Motor neuron (in vitro differentiated cells): ENCODE measurements at regions not wholly inside any gene's neighbourhood (a gene's known extent, or its start where the extent isn't known, plus 50 kb on each side); places are given as distances from the start of the nearest gene placed in this dataset.
"Not testable (repeated sequence)": the region's sequence is repeated elsewhere in the genome, so short reads cannot be mapped to it uniquely, and the experiment has no call there.

Source experiments
- ATAC-seq, 8 experiments: fragments of 200-7000 bp; cut with Tn5 transposase; replicated peaks in 6 of 8; 2 replicates each; pipeline ENCODE4 v1.8.0; 2021; ENCODE audit warnings: mild to moderate bottlenecking in 8 of 8, moderate library complexity in 8 of 8
- H3K27ac ChIP-seq, 2 donors: fragments of 250-450 bp; sonication (Bioruptor Pico); 2 replicates each; pipeline ENCODE4 v1.9.0; 2021; ENCODE audit warnings: antibody characterized with exemption in 2 of 2, mild to moderate bottlenecking in 2 of 2, moderate library complexity in 1 of 2
- H3K4me1 ChIP-seq, 2 donors: fragments of 250-450 bp; sonication (Bioruptor Pico); replicated peaks in 1 of 2; 2 replicates each; pipeline ENCODE4 v1.6.1; 2021; ENCODE audit warnings: antibody characterized with exemption in 2 of 2, mild to moderate bottlenecking in 2 of 2, moderate library complexity in 1 of 2
- H3K4me3 ChIP-seq, 5 donors: fragments of 250-450 bp; sonication (Bioruptor Pico); 2 replicates each; pipeline ENCODE4 v1.9.0; 2021; ENCODE audit warnings: antibody characterized with exemption in 5 of 5, mild to moderate bottlenecking in 5 of 5, moderate library complexity in 4 of 5
- WGBS, 10 experiments: fragments of 450-650 bp; shearing (Covaris generic); methylation state at CpG; one replicate each; pipeline ENCODE4 v1.0.0; 2022; 5-methylcytosine and 5-hydroxymethylcytosine counted together
- in situ Hi-C, 9 experiments: fragments of 400-800 bp; cut with MboI; loops; one replicate each; pipeline ENCODE4 v1.15.0; 2021; ENCODE audit warnings: low sequenced_read_pairs in 9 of 9, low pct_unique_long_range_greater_than_20kb in 2 of 9; ENCODE audit not compliant: unreplicated experiment in 9 of 9

DNA sequence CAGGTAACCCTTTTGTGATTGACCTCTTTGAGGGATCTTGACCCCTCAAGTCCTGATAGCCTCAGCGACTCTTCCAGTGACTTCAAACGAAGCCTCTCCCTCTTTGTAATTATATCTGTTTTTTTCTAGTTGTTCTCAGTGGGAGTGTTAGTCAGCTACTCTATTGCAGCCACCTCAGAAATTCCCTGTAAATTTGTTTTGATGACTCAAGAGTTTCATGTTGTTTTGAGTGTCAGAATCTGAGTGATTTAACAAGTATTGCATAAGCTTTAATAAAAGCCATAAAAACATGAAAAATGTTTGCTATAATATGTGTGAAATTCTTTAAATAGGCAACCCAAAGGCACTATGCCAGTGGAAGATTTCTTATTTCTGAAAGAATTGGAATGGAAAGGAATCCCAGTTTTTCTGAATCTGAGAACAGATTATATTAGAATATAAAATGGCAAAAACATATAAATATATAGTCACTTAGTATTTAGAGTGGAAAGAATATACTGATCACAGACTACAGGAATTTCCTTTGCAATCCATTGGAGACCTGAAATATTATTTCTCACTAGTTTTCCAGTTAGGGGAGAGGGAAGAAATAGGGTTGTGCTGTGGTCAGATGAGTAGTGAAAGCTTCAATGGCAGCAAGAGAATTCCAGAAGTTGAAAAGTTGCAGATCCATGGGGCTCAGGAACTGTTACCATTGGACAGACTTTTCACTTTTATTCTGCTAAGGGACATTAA, 94.4 kb upstream of the SEMA3C start:
- H3K4me1 ChIP-seq, result no peaks in the 10 kb centered on the region
- H3K27ac ChIP-seq, result no peak overlapping the region
- 4 to 41% (median 35%) methylated on average over 2 of the region's 2 CpGs; no CpG with 5 or more reads in 2 of the 10 experiments for WGBS, 10 experiments
- no peak overlapping the region for H3K4me3 ChIP-seq
- in situ Hi-C loops, result no loop called here
- ATAC-seq, result peak in 7 of 8 experiments; percentile 35 to 94 (median 64)

DNA sequence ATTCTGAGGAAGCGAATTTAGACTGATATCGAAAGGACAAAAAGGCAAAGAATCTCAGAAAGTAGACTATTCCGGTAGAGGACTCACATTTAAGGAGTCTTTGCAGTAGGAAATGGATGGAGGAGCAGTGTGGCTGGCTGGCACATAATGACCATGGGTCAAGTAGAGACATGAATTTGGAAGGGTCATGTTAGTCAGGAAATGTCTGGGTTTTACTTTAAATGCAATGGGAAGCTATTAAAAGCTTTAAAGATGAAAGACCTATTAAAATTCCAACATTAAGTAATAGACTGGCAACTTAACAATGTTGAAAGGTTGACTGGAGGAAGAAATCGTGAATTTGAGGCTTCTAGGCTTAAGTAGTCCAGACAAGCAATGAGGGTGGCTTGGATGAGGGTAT, 90.0 kb upstream of the SEMA3C start:
- in situ Hi-C loops, result no loop called here
- H3K27ac ChIP-seq, result no peak overlapping the region
- no peak for ATAC-seq
- H3K4me1 ChIP-seq, result peaks cover 0 to 4% of the 10 kb centered on the region in 2 donors
- no peak overlapping the region for H3K4me3 ChIP-seq
- WGBS, 10 experiments, result 75 to 100% (median 92%) methylated on average over 1 to 4 of the region's 4 CpGs

DNA sequence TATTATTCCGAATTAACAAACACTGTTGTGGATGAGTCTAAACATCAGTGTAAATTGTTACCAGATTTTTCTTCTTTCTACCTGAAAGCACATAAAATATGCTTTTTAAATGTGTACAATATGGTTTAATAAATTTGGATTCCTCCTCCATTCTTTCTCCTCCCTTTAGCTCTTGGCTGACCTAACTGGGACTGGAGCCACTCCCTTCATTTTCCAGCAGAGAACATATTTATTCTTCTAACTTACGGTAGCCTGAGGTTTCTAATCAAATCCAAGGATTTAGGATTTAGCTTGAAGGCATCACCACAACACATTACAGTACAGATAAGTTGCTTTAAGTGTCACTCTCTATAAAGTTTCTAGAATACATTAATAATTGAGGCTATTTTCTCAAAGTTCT, 88.2 kb upstream of the SEMA3C start:
- Histone ChIP-seq H3K4me1 (peaks cover 0 to 4% of the 10 kb centered on the region in 2 donors), H3K4me3 (no peak overlapping the region), H3K27ac (no peak overlapping the region)
- ATAC-seq, result peak in 2 of 8 experiments; percentile 84 to 87
- 17 to 100% (median 91%) methylated on average over 1 to 2 of the region's 2 CpGs for WGBS, 10 experiments
- in situ Hi-C loops, result no loop called here

DNA sequence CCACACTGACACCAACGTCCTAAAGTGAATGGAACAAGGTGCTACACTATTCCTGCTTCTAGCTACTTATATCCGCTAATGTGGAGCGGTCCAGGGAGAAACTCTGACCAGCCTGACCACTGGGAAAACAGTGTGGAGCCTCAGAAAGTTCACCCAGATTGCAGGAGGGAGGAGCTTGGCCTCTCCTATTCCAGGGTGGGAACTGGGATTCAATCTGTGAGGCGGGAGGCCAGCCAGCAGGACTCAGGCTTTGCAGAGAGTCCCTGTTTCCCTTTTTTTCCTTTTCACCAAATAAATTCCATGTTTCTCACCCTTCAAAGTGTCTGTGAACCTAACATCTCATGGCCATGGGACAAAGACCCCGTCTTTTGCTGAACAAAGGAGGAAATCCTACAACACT, 86.4 kb upstream of the SEMA3C start:
- H3K4me1 ChIP-seq, result peaks cover 0 to 4% of the 10 kb centered on the region in 2 donors
- no peak overlapping the region for H3K27ac ChIP-seq
- ATAC-seq, result no peak
- H3K4me3 ChIP-seq, result no peak overlapping the region
- WGBS, 10 experiments, result 60 to 100% (median 94%) methylated on average over 1 to 5 of the region's 5 CpGs; no CpG with 5 or more reads in 1 of the 10 experiments
- in situ Hi-C loops, result no loop called here

DNA sequence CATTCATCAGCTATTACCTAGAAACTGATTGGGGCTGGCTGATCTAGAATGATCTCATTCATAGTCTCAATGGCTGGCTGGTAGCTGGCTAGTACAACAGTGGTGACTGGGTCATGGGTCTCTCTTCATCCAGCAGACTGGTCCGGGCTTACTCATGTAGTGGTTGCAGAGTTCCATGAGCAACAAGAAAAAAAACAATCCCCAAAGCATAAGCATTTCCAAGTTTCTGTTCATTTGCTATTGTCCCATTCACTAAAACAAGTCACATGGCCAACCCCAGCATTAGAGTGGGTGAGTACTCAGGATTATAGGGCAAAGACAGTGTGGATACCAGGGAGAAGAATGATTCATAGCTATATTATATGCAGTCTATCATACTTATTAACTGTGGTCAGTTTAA, 85.2 kb upstream of the SEMA3C start:
- Histone ChIP-seq H3K4me3 (no peak overlapping the region), H3K27ac (no peak overlapping the region), H3K4me1 (peaks cover 0 to 4% of the 10 kb centered on the region in 2 donors)
- in situ Hi-C loops, result no loop called here
- 17 to 100% (median 69%) methylated on average over 1 of the region's 1 CpG; no CpG with 5 or more reads in 4 of the 10 experiments for WGBS, 10 experiments
- peak in 2 of 8 experiments; percentile 33 to 34 for ATAC-seq

DNA sequence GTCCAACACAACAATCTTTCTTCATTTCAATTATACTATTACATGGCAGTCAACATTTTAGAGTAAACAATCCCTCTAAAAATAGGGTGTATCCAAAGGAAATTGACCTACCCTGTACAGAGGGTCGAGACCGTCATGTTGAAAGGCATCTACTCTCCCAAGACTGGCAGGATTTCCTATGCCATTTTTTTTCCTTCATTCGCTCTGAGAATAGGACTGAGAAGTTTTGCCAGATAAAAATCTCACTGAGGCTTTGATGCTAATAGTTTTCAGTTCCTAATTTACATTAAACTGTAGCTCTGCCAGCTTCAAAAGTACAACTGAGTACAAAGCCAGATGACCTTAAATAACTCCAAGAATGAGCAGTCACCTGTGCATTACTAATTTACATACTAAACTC, 84.5 kb upstream of the SEMA3C start:
- Histone ChIP-seq H3K4me3 (no peak overlapping the region), H3K4me1 (peaks cover 0 to 4% of the 10 kb centered on the region in 2 donors), H3K27ac (no peak overlapping the region)
- in situ Hi-C loops, result no loop called here
- WGBS, 10 experiments, result 84 to 100% (median 97%) methylated on average over 1 to 3 of the region's 3 CpGs
- ATAC-seq, result no peak

DNA sequence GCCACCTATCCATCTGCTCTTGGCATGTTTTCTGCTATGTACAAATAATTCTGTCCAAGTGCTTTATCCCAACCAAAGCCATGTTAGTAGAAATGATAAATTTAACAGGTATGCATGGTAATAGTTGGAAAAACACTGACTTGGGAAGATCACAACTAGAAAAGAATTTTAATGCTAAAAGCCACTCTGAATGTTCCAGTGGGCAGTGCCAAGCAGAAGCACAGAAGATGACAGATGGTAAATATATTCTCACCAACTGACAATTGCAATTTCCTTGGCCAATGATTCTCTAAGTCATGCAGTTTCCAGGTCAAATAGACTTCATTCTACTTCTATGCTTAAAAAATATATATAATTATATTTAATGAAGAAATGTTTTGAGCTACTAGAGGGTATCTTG, 83.6 kb upstream of the SEMA3C start:
- H3K4me3 ChIP-seq, result no peak overlapping the region
- no peak for ATAC-seq
- H3K4me1 ChIP-seq, result peaks cover 0 to 4% of the 10 kb centered on the region in 2 donors
- H3K27ac ChIP-seq, result no peak overlapping the region
- in situ Hi-C loops, result no loop called here

DNA sequence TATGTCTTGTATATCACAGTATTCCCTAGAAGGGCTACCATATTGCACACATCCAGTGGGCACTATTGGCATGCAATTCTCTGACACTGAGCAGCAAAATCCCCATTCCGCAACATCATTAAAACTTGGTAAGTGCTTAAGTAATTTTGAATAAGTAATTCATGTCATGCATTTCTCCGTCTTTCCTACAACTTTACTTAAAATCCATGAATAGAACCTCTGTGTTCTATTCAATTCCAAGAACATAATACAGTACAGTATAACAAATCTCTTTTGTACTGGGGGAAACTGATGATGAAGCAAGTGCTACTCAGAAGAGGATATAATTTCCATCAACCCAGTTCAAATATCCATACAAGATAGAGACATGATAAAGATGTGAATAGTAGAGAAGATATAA, 80.9 kb upstream of the SEMA3C start:
- Histone ChIP-seq H3K4me1 (no peaks in the 10 kb centered on the region), H3K27ac (no peak overlapping the region), H3K4me3 (no peak overlapping the region)
- WGBS, 10 experiments, result 64 to 100% (median 91%) methylated on average over 1 to 2 of the region's 2 CpGs
- no peak for ATAC-seq
- in situ Hi-C loops, result no loop called here

DNA sequence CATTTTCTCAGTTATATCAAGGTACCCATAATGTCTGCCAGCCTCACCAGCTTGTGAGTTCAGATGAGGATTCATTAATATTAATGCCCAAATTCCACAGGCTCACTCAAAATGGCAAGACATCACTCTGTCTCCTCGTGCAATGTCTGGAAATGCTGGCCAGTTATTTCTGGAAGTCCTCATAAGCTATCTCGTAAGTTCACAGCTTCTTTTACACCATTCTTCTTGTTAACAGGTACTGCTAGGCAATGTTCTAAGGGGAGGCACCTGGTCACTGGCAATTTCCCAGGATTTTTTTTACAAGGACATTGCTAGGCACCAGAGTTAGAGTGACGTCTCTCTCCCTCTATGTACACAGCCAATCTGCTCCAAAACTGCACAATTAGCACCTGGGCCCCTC, 80.2 kb upstream of the SEMA3C start:
- H3K4me1 ChIP-seq, result no peaks in the 10 kb centered on the region
- in situ Hi-C loops, result no loop called here
- no peak overlapping the region for H3K4me3 ChIP-seq
- 83 to 100% (median 92%) methylated on average over 1 to 3 of the region's 3 CpGs; no CpG with 5 or more reads in 4 of the 10 experiments for WGBS, 10 experiments
- ATAC-seq, result no peak
- no peak overlapping the region for H3K27ac ChIP-seq

DNA sequence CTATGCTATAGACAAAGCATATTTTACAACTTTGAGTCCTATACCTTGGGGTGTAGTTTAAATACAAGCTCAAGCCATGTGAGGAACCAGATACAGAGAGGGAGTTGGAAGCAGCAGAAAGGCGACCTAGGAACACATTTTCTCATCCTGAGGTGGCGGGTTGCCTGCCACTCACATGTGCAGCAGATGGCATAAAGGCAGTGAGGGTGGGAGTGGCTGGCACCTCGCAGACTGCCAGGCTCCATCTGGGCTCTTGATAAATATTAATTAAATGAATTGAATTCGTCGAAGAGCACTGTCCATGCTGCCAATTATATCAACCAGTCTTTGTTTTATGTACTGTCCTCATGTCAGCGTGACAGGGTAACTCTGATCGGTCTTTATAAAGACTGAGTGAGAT, 79.0 kb upstream of the SEMA3C start:
- H3K4me3 ChIP-seq, result no peak overlapping the region
- H3K27ac ChIP-seq, result no peak overlapping the region
- ATAC-seq, result peak in 1 of 8 experiments; percentile 62
- no peaks in the 10 kb centered on the region for H3K4me1 ChIP-seq
- in situ Hi-C loops, result no loop called here
- 37 to 100% (median 94%) methylated on average over 2 to 6 of the region's 7 CpGs; no CpG with 5 or more reads in 3 of the 10 experiments for WGBS, 10 experiments

DNA sequence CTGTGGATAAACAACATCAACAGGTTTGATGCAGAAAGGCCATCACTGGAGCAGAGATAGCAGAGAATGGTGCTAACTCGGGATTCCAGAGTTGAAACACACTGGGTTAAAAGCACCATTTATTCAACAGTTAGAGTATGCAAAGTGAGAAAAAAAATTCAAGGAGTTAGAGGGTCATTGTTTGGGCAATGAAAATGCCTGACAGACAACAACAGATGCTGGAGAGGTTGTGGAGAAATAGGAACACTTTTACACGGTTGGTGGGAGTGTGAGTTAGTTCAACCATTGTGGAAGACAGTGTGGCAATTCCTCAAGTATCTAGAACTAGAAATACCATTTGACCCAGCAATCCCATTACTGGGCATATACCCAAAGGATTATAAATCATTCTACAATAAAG, 77.4 kb upstream of the SEMA3C start:
- H3K4me1 ChIP-seq, ATAC-seq, H3K27ac ChIP-seq, H3K4me3 ChIP-seq, in situ Hi-C loops: not testable (repeated sequence)
- WGBS, 10 experiments, result 43 to 100% (median 88%) methylated on average over 1 to 2 of the region's 2 CpGs; no CpG with 5 or more reads in 1 of the 10 experiments

DNA sequence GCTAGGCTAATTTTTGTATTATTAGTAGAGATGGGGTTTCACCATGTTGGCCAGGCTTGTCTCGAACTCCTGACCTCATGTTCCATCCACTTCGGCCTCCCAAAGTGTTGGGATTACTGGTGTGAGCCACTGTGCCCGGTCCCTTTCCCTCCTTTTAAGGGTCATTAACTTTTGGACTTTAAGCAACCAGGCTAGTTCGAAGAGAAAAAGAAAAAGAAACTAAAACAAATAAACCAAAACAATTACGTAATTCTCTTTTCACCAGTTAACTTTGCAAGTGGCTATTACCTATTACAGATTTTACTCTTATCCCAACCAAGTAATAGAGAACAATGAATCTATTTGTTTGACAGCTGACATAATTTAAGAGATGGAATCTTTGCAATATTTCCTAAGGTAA, 72.8 kb upstream of the SEMA3C start:
- in situ Hi-C loops, result no loop called here
- no peak for ATAC-seq
- no peak overlapping the region for H3K27ac ChIP-seq
- H3K4me3 ChIP-seq, result no peak overlapping the region
- 35 to 100% (median 84%) methylated on average over 1 to 5 of the region's 5 CpGs; no CpG with 5 or more reads in 2 of the 10 experiments for WGBS, 10 experiments
- no peaks in the 10 kb centered on the region for H3K4me1 ChIP-seq

DNA sequence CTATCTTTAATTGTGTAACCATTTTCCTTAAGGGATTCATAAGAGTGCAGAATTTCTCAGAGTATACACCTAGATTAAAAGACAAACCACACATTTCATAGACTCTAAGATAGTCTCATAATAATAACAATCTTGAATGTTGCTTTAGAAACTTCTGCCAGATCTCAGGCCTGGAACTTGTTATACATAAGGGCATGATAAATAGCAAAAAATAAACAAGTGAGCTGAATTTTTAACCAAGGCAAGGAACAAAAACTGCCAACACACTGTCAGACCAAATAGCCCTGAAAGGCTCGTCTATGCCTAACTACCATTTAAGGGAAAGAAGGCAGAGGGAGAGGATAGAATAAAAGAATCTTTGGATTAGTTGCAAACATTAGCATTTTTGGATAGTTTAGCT, 65.8 kb upstream of the SEMA3C start:
- 29 to 88% (median 76%) methylated on average over 1 of the region's 1 CpG; no CpG with 5 or more reads in 2 of the 10 experiments for WGBS, 10 experiments
- Histone ChIP-seq H3K4me3 (no peak overlapping the region), H3K4me1 (no peaks in the 10 kb centered on the region), H3K27ac (no peak overlapping the region)
- no peak for ATAC-seq
- in situ Hi-C loops, result no loop called here

DNA sequence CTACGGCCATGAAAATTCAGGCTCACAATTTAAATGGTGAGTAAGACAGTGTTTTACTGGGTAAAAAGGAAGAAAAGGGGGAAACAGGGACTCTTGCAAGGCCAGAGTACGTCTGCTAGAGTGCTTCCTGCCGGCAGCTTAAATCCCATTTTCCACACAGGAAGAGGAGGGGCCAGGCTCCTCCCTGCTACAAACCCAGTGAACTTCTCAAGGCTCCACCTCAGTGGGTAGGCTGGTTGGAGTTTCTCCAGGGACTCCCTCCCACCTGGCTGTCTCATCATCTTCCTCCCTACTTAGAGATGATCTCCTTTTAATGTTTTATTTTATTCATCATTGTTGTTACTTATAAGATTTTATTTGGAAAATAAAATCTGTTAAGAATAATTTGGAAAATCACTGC, 62.6 kb upstream of the SEMA3C start:
- H3K4me3 ChIP-seq, result no peak overlapping the region
- WGBS, 10 experiments, result 57 to 93% (median 82%) methylated on average over 1 to 3 of the region's 3 CpGs; no CpG with 5 or more reads in 2 of the 10 experiments
- ATAC-seq, result no peak
- H3K27ac ChIP-seq, result no peak overlapping the region
- in situ Hi-C loops, result no loop called here
- H3K4me1 ChIP-seq, result no peaks in the 10 kb centered on the region
